Ishikawa (cell line): ENCODE measurements at regions not wholly inside any gene's neighbourhood (a gene's known extent, or its start where the extent isn't known, plus 50 kb on each side); places are given as distances from the start of the nearest gene placed in this dataset.

Experiments used
- CEBPB ChIP-seq: IDR thresholded peaks from 2 replicates; pipeline ENCODE4 v1.6.1; 2012
- CREB1 ChIP-seq: IDR thresholded peaks from 2 replicates; pipeline ENCODE4 v1.6.1; 2012; ENCODE audit warnings: low read depth
- EGR1 ChIP-seq: IDR thresholded peaks from 2 replicates; pipeline ENCODE4 v1.6.1; 2012
- EP300 ChIP-seq: IDR thresholded peaks from 2 replicates; pipeline ENCODE4 v1.6.1; 2012; ENCODE audit warnings: borderline replicate concordance
- FOXM1 ChIP-seq: IDR thresholded peaks from 2 replicates; pipeline ENCODE4 v1.6.1; 2012; ENCODE audit warnings: low read depth, borderline replicate concordance
- MAX ChIP-seq: IDR thresholded peaks from 2 replicates; pipeline ENCODE4 v1.6.1; 2012
- NFIC ChIP-seq: IDR thresholded peaks from 2 replicates; pipeline ENCODE4 v1.6.1; 2012
- RAD21 ChIP-seq: IDR thresholded peaks from 2 replicates; pipeline ENCODE4 v1.6.1; 2012; ENCODE audit warnings: low read depth
- REST ChIP-seq: IDR thresholded peaks from 2 replicates; pipeline ENCODE4 v1.6.1; 2012; ENCODE audit warnings: low read depth, mild to moderate bottlenecking
- TAF1 ChIP-seq: IDR thresholded peaks from 2 replicates; pipeline ENCODE4 v1.6.1; 2012; ENCODE audit warnings: low read depth, mild to moderate bottlenecking
- TCF12 ChIP-seq: IDR thresholded peaks from 2 replicates; pipeline ENCODE4 v1.6.1; 2012; ENCODE audit warnings: low read depth
- TEAD4 ChIP-seq: IDR thresholded peaks from 2 replicates; pipeline ENCODE4 v1.6.1; 2012
- USF1 ChIP-seq: IDR thresholded peaks from 2 replicates; pipeline ENCODE4 v1.6.1; 2012
- YY1 ChIP-seq: IDR thresholded peaks from 2 replicates; pipeline ENCODE4 v1.6.1; 2012; ENCODE audit warnings: low read depth
- ZBTB7A ChIP-seq: IDR thresholded peaks from 2 replicates; pipeline ENCODE4 v1.6.1; 2012; ENCODE audit warnings: low read depth

GRCh38 chr6:1240766-1241318, 71.1 kb upstream of the FOXQ1 start:
- TF ChIP-seq MAX (no peak), USF1 (no peak)

- TF ChIP-seq EGR1 (no peak), ZBTB7A (no peak), CREB1 (no peak), CEBPB (no peak), NFIC (no peak), EP300 (no peak), USF1 (no peak)
Observed at GRCh38 chr6:1239805-1240204, 72.1 kb upstream of the FOXQ1 start.

- no peak for TF ChIP-seq EGR1
- TF ChIP-seq TCF12, result no peak
- TF ChIP-seq RAD21, result no peak
- no peak for TF ChIP-seq USF1
- no peak for TF ChIP-seq NFIC
- no peak for TF ChIP-seq CREB1
- TF ChIP-seq ZBTB7A, result no peak
- TF ChIP-seq CEBPB, result no peak
- TF ChIP-seq MAX, result no peak
- no peak for TF ChIP-seq TEAD4
- no peak for TF ChIP-seq EP300
- TF ChIP-seq TAF1, result no peak
- no peak for TF ChIP-seq FOXM1
- TF ChIP-seq REST, result no peak
- TF ChIP-seq YY1, result no peak
Observed at GRCh38 chr6:1238040-1238439, 73.9 kb upstream of the FOXQ1 start.

GRCh38 chr6:1237636-1238035, 74.3 kb upstream of the FOXQ1 start:
- TF ChIP-seq CREB1, result no peak
- no peak for TF ChIP-seq EGR1
- no peak for TF ChIP-seq NFIC
- no peak for TF ChIP-seq TAF1
- no peak for TF ChIP-seq USF1
- no peak for TF ChIP-seq CEBPB
- TF ChIP-seq TEAD4, result no peak
- TF ChIP-seq RAD21, result no peak

GRCh38 chr6:1235825-1236224, 76.1 kb upstream of the FOXQ1 start:
- TF ChIP-seq YY1 (no peak), CEBPB (no peak), REST (no peak), RAD21 (no peak), TCF12 (no peak), MAX (no peak), EGR1 (no peak), TAF1 (no peak), ZBTB7A (no peak), USF1 (no peak), TEAD4 (no peak), EP300 (no peak), CREB1 (no peak), NFIC (no peak), FOXM1 (no peak)
